HG03025 (cell line): ENCODE measurements at regions not wholly inside any gene's neighbourhood (a gene's known extent, or its start where the extent isn't known, plus 50 kb on each side); places are given as distances from the start of the nearest gene placed in this dataset.

Experiments
- ATAC-seq: cut with Tn5 transposase; IDR thresholded peaks from one replicate; pipeline ENCODE4 v1.9.1; 2021; ENCODE audit warnings: mild to moderate bottlenecking, moderate library complexity; ENCODE audit not compliant: unreplicated experiment, low FRiP score

- ATAC-seq: no peak
These were observed 65.5 kb upstream of the PCSK5 start for GRCh38 chr9:75824816-75825568.

DNA sequence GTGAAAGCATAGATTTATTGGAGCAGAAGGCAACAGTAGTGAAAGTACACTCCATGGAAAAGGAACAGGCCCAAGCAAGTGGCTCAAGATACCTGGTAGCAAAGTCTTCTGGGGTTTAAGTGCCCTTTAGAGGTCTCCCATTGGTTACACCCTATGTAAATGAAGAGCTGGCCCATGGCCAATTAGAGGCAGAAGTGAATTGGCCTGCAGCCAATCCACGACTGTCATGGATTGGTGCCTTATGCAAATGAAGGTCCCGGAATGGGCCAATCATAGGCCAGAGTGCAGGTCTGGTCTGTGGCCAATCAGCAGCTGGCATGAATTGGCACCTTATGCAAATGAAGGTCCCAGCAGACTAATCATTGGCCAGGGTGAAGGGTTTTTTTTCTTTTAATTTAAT lies 64.2 kb upstream of the PCSK5 start:
- no peak for ATAC-seq

- no peak for ATAC-seq
These were observed 60.2 kb upstream of the PCSK5 start for GRCh38 chr9:75830303-75830702.

GRCh38 chr9:75833778-75834177 lies 56.7 kb upstream of the PCSK5 start:
- no peak for ATAC-seq

GRCh38 chr9:75834878-75835277 lies 55.6 kb upstream of the PCSK5 start:
- ATAC-seq: no peak
